NOMO-1 (cell line): ENCODE measurements at regions not wholly inside any gene's neighbourhood (a gene's known extent, or its start where the extent isn't known, plus 50 kb on each side); places are given as distances from the start of the nearest gene placed in this dataset.
"Not testable (repeated sequence)": the region's sequence is repeated elsewhere in the genome, so short reads cannot be mapped to it uniquely, and the experiment has no call there.

Experiments
- DNase-seq, 2 experiments: peaks; one replicate each; lab custom pipeline; 2025; ENCODE audit not compliant: unreplicated experiment in 2 of 2; lab: John Stamatoyannopoulos, UW

DNA sequence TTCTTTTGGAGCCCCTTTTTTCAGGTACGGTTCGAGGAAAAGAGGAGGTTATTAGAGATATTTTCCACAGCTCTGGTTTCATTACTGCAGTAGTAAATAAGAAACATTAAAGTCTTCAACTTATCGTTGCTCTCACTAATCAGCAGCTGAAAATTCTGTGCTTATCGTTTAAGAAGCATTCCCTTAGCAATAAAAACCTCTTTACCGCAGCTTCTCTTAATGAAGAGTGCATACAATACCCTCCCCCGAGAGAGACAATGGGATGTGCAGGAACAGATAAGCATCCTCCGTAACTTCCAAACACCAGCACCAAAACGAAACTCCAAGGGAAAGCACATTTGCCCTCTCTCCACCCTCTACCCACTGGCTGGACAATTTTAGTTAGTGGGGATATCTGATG is 384.5 kb downstream of the NEBL start:
- no peak for DNase-seq

DNA sequence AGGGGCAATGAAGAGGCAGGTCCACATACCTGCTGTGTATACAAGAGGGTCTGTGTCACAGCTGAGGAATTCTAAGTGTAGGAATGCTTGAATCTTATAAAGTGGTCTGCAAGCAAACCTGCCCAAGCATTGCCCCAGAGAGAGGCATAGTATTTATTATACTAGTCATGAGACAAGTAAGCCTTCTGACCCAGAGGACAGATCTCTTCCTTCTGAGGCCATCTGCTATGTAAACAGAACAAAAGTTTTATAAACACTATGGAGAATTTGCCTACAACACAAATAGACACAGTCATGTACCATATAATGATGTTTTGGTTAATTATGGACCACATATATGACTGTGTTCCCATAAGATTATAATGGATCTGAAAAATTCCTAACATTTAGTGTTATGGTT is 388.2 kb downstream of the NEBL start:
- no peak for DNase-seq

- DNase-seq: no peak
Observed at GRCh38 chr10:20502903-20503585, 394.1 kb downstream of the NEBL start.

DNA sequence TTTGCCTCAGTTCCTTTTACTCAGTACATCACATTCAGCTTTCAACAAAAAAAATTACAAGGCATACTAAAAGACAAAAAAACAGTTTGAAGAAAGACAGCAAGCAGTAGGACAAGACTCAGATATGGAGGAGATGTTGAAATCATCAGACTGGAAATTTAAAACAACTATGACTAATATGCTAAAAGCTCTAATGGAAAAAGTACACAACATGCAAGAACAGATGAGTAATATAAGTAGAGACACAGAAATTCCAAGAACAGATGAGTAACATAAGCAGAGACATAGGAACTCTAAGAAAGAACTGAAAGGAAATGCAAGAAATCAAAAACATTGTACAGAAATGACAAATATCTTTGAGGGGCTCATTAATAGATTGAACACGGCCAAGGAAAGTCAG is 402.6 kb downstream of the NEBL start:
- DNase-seq: no peak

DNA sequence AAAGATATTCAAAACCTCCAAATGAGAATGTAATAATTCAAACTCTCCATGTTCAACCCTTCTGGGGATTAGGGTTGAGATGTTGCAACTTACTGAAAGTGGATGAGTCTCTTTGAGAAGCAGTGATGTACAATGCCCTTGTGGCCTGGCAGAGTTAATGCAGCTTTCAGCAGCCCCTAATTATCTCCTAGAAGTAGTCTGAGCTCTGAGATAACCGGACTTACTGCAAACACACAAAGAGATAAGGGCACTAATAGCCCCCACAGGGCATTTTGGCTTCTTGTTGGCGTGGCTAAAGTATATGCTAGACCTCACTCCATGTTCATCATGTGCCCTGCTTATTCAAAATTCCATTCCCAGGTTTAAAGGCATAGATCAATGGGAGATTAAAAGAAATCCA is 404.7 kb downstream of the NEBL start:
- DNase-seq: no peak

GRCh38 chr10:20489961-20490360 is 407.1 kb downstream of the NEBL start:
- no peak for DNase-seq

DNA sequence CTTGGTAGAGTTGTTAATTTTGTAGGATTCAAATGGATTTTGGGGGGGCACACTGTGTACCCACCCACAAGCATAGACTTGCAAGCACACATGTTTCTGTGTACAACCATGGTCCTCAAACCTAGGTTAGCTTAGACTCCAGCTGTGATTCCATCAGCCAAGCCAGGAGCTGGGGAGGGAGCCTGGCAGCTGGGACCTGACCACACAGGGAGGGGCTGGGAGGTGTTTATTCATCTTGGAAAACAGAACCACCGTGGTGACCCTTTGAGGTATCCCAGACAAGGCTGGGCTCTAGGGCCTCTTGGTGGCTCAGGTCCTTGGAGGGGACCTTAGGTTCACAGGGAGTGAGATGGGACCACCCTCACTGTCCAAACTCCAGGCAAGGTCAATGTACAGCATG is 410.3 kb downstream of the NEBL start:
- no peak for DNase-seq

- no peak for DNase-seq
Observed at GRCh38 chr10:20485554-20485953, 411.6 kb downstream of the NEBL start.

GRCh38 chr10:20481054-20481453 is 416.1 kb downstream of the NEBL start:
- no peak for DNase-seq

- DNase-seq: not testable (repeated sequence)
Observed at GRCh38 chr10:20480575-20480974, 416.5 kb downstream of the NEBL start.

DNA sequence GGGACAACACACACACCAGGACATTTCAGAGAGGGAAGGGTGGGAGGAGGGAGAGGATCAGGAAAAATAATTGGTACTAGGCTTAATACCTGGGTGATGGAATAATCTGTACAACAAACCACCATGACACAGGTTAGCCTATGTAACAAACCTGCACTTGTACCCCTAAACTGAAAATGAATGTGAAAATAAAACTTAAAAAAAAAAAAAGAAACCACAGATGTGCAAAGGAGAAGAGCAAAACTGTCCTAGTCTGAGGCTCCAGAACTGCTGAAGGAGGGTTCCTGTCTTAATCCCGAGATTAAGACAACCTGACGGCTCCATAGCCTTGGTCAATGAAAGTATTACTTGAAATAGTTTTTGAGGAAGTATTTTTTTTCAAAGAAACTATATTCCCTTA is 423.0 kb downstream of the NEBL start:
- DNase-seq: no peak

- no peak for DNase-seq
Observed at GRCh38 chr10:20473023-20473760, 423.9 kb downstream of the NEBL start.

DNA sequence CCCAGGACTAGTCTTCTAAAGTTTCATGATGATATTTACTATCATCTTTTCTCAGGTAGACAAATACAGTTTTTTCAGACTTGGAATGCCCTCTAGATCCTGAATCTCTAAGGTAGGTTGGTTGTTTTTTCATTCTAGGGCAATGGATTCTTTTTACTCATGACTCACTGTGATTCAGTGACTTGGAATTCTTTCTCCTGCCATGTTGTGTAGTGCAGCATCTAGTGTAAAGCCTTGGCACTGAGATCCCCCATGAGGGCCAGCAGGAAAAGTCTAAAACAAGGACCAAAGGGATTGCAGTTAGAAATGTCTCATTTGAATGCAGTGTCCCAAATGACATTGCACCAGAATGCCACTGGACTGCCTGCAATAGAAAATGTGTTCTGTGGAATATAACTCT is 430.4 kb downstream of the NEBL start:
- no peak for DNase-seq

- DNase-seq: no peak
Observed at GRCh38 chr10:20457649-20458048, 439.5 kb downstream of the NEBL start.

DNA sequence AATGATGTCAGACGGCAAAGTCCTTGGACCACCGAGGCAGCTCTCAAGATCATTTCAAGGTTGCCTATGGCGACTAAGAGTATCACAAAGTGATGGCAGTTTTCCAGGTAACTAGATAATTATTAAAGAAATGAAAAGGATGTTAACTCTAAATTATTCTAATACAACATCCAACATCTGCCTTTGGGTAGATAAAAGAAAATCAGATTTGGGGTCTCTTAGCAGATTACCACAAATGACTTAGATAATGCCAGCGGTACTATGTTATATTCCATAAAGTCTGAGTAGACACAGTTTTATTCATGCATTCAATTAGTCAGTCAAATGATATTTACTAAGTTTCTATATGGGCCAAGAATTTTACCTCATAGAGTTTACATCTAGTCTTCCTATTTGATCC is 441.3 kb downstream of the NEBL start:
- no peak for DNase-seq

DNA sequence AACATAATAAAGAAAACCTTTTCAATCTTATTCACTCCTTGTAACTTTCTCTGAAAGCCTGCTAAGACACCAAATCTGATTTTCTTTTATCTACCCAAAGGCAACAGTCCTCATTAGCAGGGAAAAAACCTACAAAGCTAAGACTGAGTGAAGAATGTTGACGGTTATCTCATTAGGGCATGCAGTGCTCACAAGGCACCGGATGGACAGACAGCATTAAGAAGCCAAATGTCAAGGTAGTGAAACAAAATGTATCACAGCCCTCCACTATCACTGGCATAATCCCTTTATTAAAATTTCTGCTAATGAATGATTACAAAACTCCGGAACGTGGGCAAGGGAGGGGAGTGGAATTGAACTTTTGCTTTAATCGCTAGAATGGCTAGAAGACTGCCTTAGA is 442.8 kb downstream of the NEBL start:
- no peak for DNase-seq

- DNase-seq: no peak
Observed at GRCh38 chr10:20446561-20447193, 450.4 kb downstream of the NEBL start.

- no peak for DNase-seq
Observed at GRCh38 chr10:20443094-20443493, 454.0 kb downstream of the NEBL start.

- DNase-seq: no peak
Observed at GRCh38 chr10:20429742-20430141, 467.4 kb downstream of the NEBL start.

- DNase-seq: no peak
Observed at GRCh38 chr10:20427821-20428220, 469.3 kb downstream of the NEBL start.

GRCh38 chr10:20418286-20418685 is 478.8 kb downstream of the NEBL start:
- DNase-seq: no peak

DNA sequence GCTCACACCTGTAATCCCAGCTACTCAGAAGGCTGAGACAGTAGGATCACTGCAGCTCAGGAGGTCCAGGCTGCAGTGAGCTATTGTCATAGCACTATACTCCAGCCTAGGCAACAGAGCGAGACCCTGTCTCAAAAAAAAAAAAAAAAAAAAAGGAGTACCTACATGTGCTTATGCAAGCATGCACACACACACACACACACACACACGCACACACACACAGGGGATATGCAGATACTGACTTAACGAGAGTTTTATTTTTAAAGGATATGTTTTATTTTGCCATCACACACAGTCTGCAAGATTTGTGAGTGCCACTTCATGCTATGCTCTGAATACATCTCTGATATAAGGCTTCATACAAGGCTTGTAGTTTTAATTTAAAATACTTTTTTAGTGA is 479.3 kb downstream of the NEBL start:
- DNase-seq: no peak
